Epithelial cell of esophagus (primary cell): ENCODE measurements at regions not wholly inside any gene's neighbourhood (a gene's known extent, or its start where the extent isn't known, plus 50 kb on each side); places are given as distances from the start of the nearest gene placed in this dataset.

Source experiments
- DNase-seq: peaks from one replicate; pipeline ENCODE4 v3.0.0; 2010; ENCODE audit warnings: low read depth
- H3K4me3 ChIP-seq: 2 replicates; pipeline ENCODE4 v1.5.1; 2011; ENCODE audit warnings: mild to moderate bottlenecking, low read length, control low read depth
- CTCF ChIP-seq: IDR thresholded peaks from 2 replicates; pipeline ENCODE4 v1.5.1; 2011; ENCODE audit warnings: low read depth, mild to moderate bottlenecking, low read length, control low read depth, inconsistent platforms; ENCODE audit not compliant: insufficient read depth; ENCODE audit errors: missing control alignments

DNA sequence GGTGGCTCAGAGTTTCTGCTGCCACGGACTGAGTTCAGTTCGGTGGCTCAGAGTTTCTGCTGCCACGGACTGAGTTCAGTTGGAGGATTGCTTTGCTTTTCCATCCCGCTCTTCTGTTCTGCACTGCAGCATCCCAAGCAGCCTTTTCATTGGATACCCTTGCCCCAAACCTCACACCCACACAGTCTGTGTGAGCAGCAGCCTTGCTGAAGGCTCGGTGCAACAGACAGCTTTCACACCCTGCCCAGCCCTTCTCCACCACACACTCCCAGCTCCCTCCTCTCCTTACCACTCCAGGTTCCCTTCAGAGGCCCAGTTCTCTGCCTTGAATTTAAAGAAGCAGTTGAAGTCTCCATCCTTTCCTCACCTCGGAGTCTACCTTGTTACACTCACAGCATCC is 52.5 kb upstream of the CHD6 start:
- TF ChIP-seq CTCF: no peak
- H3K4me3 ChIP-seq: no peak overlapping the region
- DNase-seq: no peak

DNA sequence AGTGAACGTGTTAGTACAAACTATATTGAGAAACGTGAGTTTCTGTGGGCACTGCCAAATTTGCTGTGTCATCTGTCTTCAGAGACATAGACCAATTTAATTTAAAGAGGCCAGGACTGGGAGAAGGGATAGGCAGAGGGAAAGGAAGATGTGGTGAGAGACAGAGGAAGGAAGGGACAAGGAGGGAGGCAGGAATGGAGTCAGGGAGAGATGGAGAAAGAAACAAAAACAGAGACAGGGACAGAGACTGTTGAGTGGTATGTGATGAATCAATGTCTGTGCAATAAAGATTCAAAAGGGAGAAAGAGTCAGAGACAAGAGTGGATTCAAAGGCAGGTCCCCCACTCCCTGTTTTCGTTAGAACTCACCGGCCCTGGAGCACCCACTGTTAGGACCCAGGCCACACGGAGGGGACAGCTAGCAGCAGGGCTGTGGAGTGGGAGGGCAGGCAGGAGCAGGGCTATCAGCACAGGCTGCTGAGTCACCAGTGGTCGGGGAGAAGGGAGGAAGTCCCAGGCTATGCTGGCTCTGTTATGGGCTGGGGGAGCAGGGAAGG is 51.6 kb upstream of the CHD6 start:
- no peak for DNase-seq
- H3K4me3 ChIP-seq: no peak overlapping the region
- no peak for TF ChIP-seq CTCF

GRCh38 chr20:41668057-41668749 is 50.0 kb upstream of the CHD6 start:
- DNase-seq: no peak
- no peak overlapping the region for H3K4me3 ChIP-seq
- no peak for TF ChIP-seq CTCF
